ENCODE measurements at regions not wholly inside any gene's neighbourhood (a gene's known extent, or its start where the extent isn't known, plus 50 kb on each side); places are given as distances from the start of the nearest gene placed in this dataset.

DNA sequence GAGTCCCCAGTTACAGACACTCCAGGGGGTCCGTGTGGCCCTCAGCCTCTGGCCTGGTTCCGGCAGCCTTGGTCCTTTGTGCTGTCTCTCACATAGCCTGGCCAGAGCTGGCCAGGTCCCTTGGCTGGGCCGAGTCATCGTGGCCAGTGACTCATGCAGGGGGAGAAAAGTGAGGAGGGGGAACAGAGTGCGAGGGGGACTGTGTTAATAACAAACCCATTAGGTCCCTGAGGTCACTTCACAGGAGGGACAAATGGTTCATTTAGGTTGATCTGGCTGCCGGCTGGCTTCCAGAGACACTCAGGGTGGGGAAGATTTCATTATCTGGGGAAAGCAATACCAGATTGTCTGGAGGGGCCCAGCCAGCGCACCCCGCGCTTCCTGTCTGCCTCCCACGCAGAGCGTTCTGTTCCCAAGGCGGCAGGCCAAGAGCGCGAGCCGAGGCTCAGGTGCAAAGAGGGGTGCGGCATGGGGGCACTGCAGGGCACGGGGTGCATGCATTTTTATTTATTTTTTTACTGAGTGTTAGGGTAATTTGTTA lies 223.1 kb downstream of the SEC14L1 start:
- no peaks in the 10 kb centered on the region for H3K36me3 Mint-ChIP-seq (ENCODE audit: low read depth, unreplicated experiment)
- no peak overlapping the region for H3K4me3 Mint-ChIP-seq (ENCODE audit: unreplicated experiment)
- H3K27me3 Mint-ChIP-seq (ENCODE audit: unreplicated experiment), result peaks cover 12% of the 10 kb centered on the region
- peaks cover 35% of the 10 kb centered on the region for H3K4me1 Mint-ChIP-seq (ENCODE audit: unreplicated experiment)
- TF ChIP-seq, protein P1, sequence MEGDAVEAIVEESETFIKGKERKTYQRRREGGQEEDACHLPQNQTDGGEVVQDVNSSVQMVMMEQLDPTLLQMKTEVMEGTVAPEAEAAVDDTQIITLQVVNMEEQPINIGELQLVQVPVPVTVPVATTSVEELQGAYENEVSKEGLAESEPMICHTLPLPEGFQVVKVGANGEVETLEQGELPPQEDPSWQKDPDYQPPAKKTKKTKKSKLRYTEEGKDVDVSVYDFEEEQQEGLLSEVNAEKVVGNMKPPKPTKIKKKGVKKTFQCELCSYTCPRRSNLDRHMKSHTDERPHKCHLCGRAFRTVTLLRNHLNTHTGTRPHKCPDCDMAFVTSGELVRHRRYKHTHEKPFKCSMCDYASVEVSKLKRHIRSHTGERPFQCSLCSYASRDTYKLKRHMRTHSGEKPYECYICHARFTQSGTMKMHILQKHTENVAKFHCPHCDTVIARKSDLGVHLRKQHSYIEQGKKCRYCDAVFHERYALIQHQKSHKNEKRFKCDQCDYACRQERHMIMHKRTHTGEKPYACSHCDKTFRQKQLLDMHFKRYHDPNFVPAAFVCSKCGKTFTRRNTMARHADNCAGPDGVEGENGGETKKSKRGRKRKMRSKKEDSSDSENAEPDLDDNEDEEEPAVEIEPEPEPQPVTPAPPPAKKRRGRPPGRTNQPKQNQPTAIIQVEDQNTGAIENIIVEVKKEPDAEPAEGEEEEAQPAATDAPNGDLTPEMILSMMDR (IDR thresholded peaks at IDR 0.05; ENCODE audit: unreplicated experiment), result no peak
- H3K9me3 Mint-ChIP-seq (ENCODE audit: unreplicated experiment), result no peaks in the 10 kb centered on the region
- DNase-seq (ENCODE audit: low spot score), result no peak
- no peak overlapping the region for H3K27ac Mint-ChIP-seq (ENCODE audit: unreplicated experiment)

DNA sequence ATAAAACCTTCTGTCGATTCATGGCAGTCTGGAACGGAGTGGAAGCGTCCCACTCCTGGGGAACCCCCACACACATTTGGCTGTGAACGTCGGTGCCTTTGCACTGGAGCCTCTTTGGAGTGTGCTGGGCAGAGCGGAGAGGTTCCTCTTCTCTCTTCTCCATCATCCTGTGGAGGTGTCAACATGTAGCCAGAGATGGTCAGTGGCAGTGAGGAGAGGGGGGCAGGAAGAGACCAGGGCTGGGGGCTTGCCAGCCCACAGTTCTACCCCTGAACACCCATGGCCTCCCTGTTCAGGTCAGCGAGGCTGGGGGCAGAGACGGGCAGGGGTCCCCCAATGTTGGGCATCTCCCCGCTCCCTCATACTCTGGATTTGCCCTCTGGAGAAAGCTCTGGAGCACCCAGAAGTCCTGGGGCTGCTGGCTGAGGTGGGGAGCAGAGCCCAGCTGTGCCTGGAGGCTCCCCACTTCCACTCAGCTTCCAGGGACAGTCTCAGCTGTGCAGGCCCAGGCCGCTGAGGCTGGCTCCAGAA lies 223.7 kb downstream of the SEC14L1 start:
- Mint-ChIP-seq H3K9me3 (ENCODE audit: unreplicated experiment) (no peaks in the 10 kb centered on the region), H3K27me3 (ENCODE audit: unreplicated experiment) (peaks cover 14% of the 10 kb centered on the region), H3K4me1 (ENCODE audit: unreplicated experiment) (peaks cover 40% of the 10 kb centered on the region), H3K4me3 (ENCODE audit: unreplicated experiment) (no peak overlapping the region), H3K27ac (ENCODE audit: unreplicated experiment) (no peak overlapping the region), H3K36me3 (ENCODE audit: low read depth, unreplicated experiment) (no peaks in the 10 kb centered on the region)
- TF ChIP-seq, protein P1 (IDR thresholded peaks at IDR 0.05; ENCODE audit: unreplicated experiment), result no peak
- no peak for DNase-seq (ENCODE audit: low spot score)

DNA sequence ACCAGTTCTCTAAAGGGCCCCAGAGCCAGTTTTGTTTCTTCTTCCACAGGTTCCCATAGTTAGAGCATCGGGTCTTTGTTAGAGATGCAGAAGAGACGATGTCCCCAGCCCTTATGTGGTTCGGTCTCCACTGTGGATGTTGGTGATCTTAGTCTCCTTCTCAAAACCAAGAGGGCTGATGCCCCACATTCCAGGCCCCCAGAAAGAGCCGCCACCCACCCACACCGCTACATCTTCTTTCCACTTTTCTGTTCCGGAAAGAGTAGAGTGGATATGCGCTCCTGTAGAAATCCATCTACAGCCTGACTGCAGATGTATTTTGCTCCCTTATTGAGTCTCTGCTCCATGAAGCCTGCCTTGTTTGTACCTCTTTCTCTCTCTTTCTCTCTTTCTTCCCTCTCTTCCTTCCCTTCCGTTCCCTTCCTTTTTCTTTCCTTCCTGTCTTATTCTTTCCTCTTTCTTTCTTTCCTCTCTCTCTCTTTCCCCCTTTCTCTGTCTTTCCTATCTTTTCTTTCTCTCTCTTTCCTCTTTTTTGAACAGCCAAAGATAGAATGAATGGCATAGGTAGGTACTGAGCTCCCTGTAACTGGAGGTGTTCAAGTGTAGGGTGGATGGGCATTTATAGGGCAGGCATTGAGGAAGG lies 224.3 kb downstream of the SEC14L1 start:
- H3K9me3 Mint-ChIP-seq (ENCODE audit: unreplicated experiment), result no peaks in the 10 kb centered on the region
- H3K4me3 Mint-ChIP-seq (ENCODE audit: unreplicated experiment), result peak overlapping the region; percentile 18
- H3K27ac Mint-ChIP-seq (ENCODE audit: unreplicated experiment), result no peak overlapping the region
- peaks cover 14% of the 10 kb centered on the region for H3K27me3 Mint-ChIP-seq (ENCODE audit: unreplicated experiment)
- H3K36me3 Mint-ChIP-seq (ENCODE audit: low read depth, unreplicated experiment), result no peaks in the 10 kb centered on the region
- peaks cover 47% of the 10 kb centered on the region for H3K4me1 Mint-ChIP-seq (ENCODE audit: unreplicated experiment)
- DNase-seq (ENCODE audit: low spot score), result no peak
- TF ChIP-seq, protein P1 (IDR thresholded peaks at IDR 0.05; ENCODE audit: unreplicated experiment), result no peak

DNA sequence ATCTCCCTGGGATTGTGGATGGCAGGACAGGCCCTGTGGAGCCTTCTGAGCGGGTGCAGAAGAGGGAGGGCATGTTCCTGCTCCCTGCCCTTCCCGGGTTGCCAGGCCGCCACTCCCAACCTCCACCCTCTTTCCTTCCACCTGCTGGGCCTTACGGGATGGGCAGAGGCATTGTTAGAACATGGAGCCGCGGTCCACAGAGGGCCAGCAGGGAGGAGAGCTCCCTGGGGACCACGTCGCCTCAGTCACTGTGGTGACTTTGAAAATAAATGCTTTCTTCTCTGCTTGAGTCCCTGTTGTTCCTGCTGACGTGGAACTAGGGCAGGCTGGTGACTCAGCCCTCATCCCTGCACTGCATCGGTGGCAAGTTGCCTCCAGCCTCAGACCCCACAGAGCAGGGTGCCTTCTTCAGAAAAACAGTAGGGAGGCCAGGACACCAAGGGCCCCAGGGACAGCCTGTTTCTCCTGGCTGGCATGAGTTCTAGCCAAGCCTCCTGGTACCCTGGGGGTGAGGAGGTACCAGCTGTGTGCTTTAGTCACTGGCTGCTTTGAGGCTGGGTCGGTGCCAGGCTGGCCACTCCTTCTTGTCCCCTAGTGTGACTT lies 224.9 kb downstream of the SEC14L1 start:
- H3K36me3 Mint-ChIP-seq (ENCODE audit: low read depth, unreplicated experiment), result no peaks in the 10 kb centered on the region
- no peak overlapping the region for H3K27ac Mint-ChIP-seq (ENCODE audit: unreplicated experiment)
- peaks cover 53% of the 10 kb centered on the region for H3K4me1 Mint-ChIP-seq (ENCODE audit: unreplicated experiment)
- TF ChIP-seq, protein P1 (IDR thresholded peaks at IDR 0.05; ENCODE audit: unreplicated experiment), result no peak
- no peak for DNase-seq (ENCODE audit: low spot score)
- no peaks in the 10 kb centered on the region for H3K9me3 Mint-ChIP-seq (ENCODE audit: unreplicated experiment)
- H3K27me3 Mint-ChIP-seq (ENCODE audit: unreplicated experiment), result peaks cover 13% of the 10 kb centered on the region
- peak overlapping the region; percentile 18 for H3K4me3 Mint-ChIP-seq (ENCODE audit: unreplicated experiment)

DNA sequence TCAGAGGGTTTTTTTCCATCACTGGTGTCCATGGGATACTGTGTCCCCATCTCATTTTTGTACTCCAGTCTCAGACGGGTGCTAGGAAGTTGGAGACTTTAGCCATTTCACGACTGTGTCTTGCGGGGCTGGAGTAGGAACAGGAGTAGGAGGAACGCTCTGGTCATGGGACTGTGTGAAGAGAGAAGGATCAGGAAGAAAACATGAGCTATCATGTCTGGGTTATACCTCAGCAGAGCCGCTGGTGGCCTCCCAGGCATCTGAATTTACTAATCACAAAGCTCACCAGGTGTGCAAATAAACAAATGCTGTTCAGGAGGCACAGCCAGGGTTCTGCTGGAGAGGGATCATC lies 225.4 kb downstream of the SEC14L1 start:
- Mint-ChIP-seq H3K36me3 (ENCODE audit: low read depth, unreplicated experiment) (no peaks in the 10 kb centered on the region), H3K4me3 (ENCODE audit: unreplicated experiment) (no peak overlapping the region), H3K27ac (ENCODE audit: unreplicated experiment) (no peak overlapping the region), H3K4me1 (ENCODE audit: unreplicated experiment) (peaks cover 58% of the 10 kb centered on the region), H3K9me3 (ENCODE audit: unreplicated experiment) (no peaks in the 10 kb centered on the region), H3K27me3 (ENCODE audit: unreplicated experiment) (peaks cover 13% of the 10 kb centered on the region)
- TF ChIP-seq, protein P1 (IDR thresholded peaks at IDR 0.05; ENCODE audit: unreplicated experiment), result no peak
- DNase-seq (ENCODE audit: low spot score), result no peak
